NB4 (cell line): ENCODE measurements at regions not wholly inside any gene's neighbourhood (a gene's known extent, or its start where the extent isn't known, plus 50 kb on each side); places are given as distances from the start of the nearest gene placed in this dataset.
"Not testable (repeated sequence)": the region's sequence is repeated elsewhere in the genome, so short reads cannot be mapped to it uniquely, and the experiment has no call there.

ENCODE experiments used
- POLR2A ChIP-seq: IDR thresholded peaks from 2 replicates; pipeline ENCODE4 v1.6.1; 2011; ENCODE audit warnings: mild to moderate bottlenecking; ENCODE audit not compliant: insufficient read length; ENCODE audit errors: extremely low read depth
- TF ChIP-seq, protein P1 (sequence below): IDR thresholded peaks from 2 replicates; pipeline ENCODE4 v1.6.1; 2011; ENCODE audit warnings: low read depth, low read length
- TF ChIP-seq, protein P2 (sequence below): IDR thresholded peaks from one replicate; pipeline ENCODE4 v1.5.1; 2012; ENCODE audit warnings: low read depth, low read length

DNA sequence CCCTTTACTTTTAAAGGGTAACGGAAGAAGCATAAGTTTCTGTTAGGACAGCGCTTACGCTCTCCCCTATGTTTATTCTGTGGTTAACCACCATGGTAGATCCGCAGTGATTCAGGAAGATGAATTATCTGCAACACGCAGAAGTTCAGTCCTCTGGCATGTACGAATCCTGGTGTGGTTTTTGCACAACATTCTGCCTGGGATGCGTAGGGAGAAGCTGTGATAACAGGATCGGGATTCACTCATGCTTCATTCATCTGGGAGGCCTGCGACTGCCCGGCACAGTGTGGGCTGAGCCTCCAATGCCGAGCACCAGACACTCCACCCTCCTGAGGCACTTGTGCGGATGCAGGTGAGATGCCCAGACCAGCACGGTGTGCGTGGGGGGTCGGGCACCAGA lies 84.6 kb upstream of the LPCAT1 start:
- TF ChIP-seq, protein P1, sequence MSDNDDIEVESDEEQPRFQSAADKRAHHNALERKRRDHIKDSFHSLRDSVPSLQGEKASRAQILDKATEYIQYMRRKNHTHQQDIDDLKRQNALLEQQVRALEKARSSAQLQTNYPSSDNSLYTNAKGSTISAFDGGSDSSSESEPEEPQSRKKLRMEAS = not testable (repeated sequence)
- TF ChIP-seq, protein P2, sequence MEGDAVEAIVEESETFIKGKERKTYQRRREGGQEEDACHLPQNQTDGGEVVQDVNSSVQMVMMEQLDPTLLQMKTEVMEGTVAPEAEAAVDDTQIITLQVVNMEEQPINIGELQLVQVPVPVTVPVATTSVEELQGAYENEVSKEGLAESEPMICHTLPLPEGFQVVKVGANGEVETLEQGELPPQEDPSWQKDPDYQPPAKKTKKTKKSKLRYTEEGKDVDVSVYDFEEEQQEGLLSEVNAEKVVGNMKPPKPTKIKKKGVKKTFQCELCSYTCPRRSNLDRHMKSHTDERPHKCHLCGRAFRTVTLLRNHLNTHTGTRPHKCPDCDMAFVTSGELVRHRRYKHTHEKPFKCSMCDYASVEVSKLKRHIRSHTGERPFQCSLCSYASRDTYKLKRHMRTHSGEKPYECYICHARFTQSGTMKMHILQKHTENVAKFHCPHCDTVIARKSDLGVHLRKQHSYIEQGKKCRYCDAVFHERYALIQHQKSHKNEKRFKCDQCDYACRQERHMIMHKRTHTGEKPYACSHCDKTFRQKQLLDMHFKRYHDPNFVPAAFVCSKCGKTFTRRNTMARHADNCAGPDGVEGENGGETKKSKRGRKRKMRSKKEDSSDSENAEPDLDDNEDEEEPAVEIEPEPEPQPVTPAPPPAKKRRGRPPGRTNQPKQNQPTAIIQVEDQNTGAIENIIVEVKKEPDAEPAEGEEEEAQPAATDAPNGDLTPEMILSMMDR = not testable (repeated sequence)
- TF ChIP-seq POLR2A = not testable (repeated sequence)
